ENCODE measurements at regions not wholly inside any gene's neighbourhood (a gene's known extent, or its start where the extent isn't known, plus 50 kb on each side); places are given as distances from the start of the nearest gene placed in this dataset.

- TF ChIP-seq CTCF (IDR thresholded peaks at IDR 0.05; ENCODE audit: borderline replicate concordance, extremely low read depth, insufficient read depth): no peak
- no peaks in the 10 kb centered on the region for H3K36me3 ChIP-seq (ENCODE audit: control insufficient read depth in 2 of 3, insufficient read depth in 3 of 3, low read length in 3 of 3)
- no peak for DNase-seq
- no peaks in the 10 kb centered on the region for H3K4me1 ChIP-seq (ENCODE audit: control insufficient read depth in 2 of 3, insufficient read depth in 2 of 3, low read depth in 1 of 3, low read length in 3 of 3)
- H3K27ac ChIP-seq (ENCODE audit: low read depth in 2 of 2, low read length in 2 of 2): no peak overlapping the region
- intact Hi-C loops (cut with DNase I): no loop called here
- FAIRE-seq: no peak
- no peaks in the 10 kb centered on the region for H3K9me3 ChIP-seq (ENCODE audit: control insufficient read depth in 2 of 3, insufficient read depth in 1 of 3, low read length in 3 of 3)
- no peaks in the 10 kb centered on the region for H3K27me3 ChIP-seq (ENCODE audit: control insufficient read depth, insufficient read depth, low read length)
- H3K4me3 ChIP-seq (ENCODE audit: low read length in 3 of 3): no peak overlapping the region
- H3K9ac ChIP-seq (ENCODE audit: low read length in 3 of 3): no peak overlapping the region
Measured at GRCh38 chr3:120838441-120839091, 69.4 kb upstream of the STXBP5L start.

- H3K9me3 ChIP-seq (ENCODE audit: control insufficient read depth in 2 of 3, insufficient read depth in 1 of 3, low read length in 3 of 3): no peaks in the 10 kb centered on the region
- DNase-seq (no peak), FAIRE-seq (no peak)
- no peak overlapping the region for H3K9ac ChIP-seq (ENCODE audit: low read length in 3 of 3)
- no peaks in the 10 kb centered on the region for H3K27me3 ChIP-seq (ENCODE audit: control insufficient read depth, insufficient read depth, low read length)
- H3K4me1 ChIP-seq (ENCODE audit: control insufficient read depth in 2 of 3, insufficient read depth in 2 of 3, low read depth in 1 of 3, low read length in 3 of 3): no peaks in the 10 kb centered on the region
- no peak for TF ChIP-seq CTCF (IDR thresholded peaks at IDR 0.05; ENCODE audit: borderline replicate concordance, extremely low read depth, insufficient read depth)
- intact Hi-C loops (cut with DNase I): no loop called here
- no peak overlapping the region for H3K4me3 ChIP-seq (ENCODE audit: low read length in 3 of 3)
- H3K27ac ChIP-seq (ENCODE audit: low read depth in 2 of 2, low read length in 2 of 2): no peak overlapping the region
- no peaks in the 10 kb centered on the region for H3K36me3 ChIP-seq (ENCODE audit: control insufficient read depth in 2 of 3, insufficient read depth in 3 of 3, low read length in 3 of 3)
Measured at GRCh38 chr3:120839120-120839519, 68.9 kb upstream of the STXBP5L start.

GRCh38 chr3:120841264-120841663 lies 66.7 kb upstream of the STXBP5L start:
- no peak overlapping the region for H3K4me3 ChIP-seq (ENCODE audit: low read length in 3 of 3)
- no peak overlapping the region for H3K27ac ChIP-seq (ENCODE audit: low read depth in 2 of 2, low read length in 2 of 2)
- intact Hi-C loops (cut with DNase I): no loop called here
- FAIRE-seq: no peak
- DNase-seq: no peak
- no peaks in the 10 kb centered on the region for H3K36me3 ChIP-seq (ENCODE audit: control insufficient read depth in 2 of 3, insufficient read depth in 3 of 3, low read length in 3 of 3)
- H3K9me3 ChIP-seq (ENCODE audit: control insufficient read depth in 2 of 3, insufficient read depth in 1 of 3, low read length in 3 of 3): no peaks in the 10 kb centered on the region
- no peak for TF ChIP-seq CTCF (IDR thresholded peaks at IDR 0.05; ENCODE audit: borderline replicate concordance, extremely low read depth, insufficient read depth)
- no peaks in the 10 kb centered on the region for H3K27me3 ChIP-seq (ENCODE audit: control insufficient read depth, insufficient read depth, low read length)
- no peak overlapping the region for H3K9ac ChIP-seq (ENCODE audit: low read length in 3 of 3)
- no peaks in the 10 kb centered on the region for H3K4me1 ChIP-seq (ENCODE audit: control insufficient read depth in 2 of 3, insufficient read depth in 2 of 3, low read depth in 1 of 3, low read length in 3 of 3)

- intact Hi-C loops (cut with DNase I): no loop called here
- Histone ChIP-seq H3K27me3 (ENCODE audit: control insufficient read depth, insufficient read depth, low read length) (no peaks in the 10 kb centered on the region), H3K36me3 (ENCODE audit: control insufficient read depth in 2 of 3, insufficient read depth in 3 of 3, low read length in 3 of 3) (no peaks in the 10 kb centered on the region), H3K9me3 (ENCODE audit: control insufficient read depth in 2 of 3, insufficient read depth in 1 of 3, low read length in 3 of 3) (no peaks in the 10 kb centered on the region), H3K4me3 (ENCODE audit: low read length in 3 of 3) (no peak overlapping the region), H3K27ac (ENCODE audit: low read depth in 2 of 2, low read length in 2 of 2) (no peak overlapping the region), H3K4me1 (ENCODE audit: control insufficient read depth in 2 of 3, insufficient read depth in 2 of 3, low read depth in 1 of 3, low read length in 3 of 3) (no peaks in the 10 kb centered on the region), H3K9ac (ENCODE audit: low read length in 3 of 3) (no peak overlapping the region)
- no peak for TF ChIP-seq CTCF (IDR thresholded peaks at IDR 0.05; ENCODE audit: borderline replicate concordance, extremely low read depth, insufficient read depth)
- DNase-seq: no peak
- no peak for FAIRE-seq
Measured at GRCh38 chr3:120846073-120846472, 61.9 kb upstream of the STXBP5L start.

Data from kidney (tissue), 13 donors.